CD4-positive, alpha-beta T cell (primary cell): ENCODE measurements at regions not wholly inside any gene's neighbourhood (a gene's known extent, or its start where the extent isn't known, plus 50 kb on each side); places are given as distances from the start of the nearest gene placed in this dataset.
"Not testable (repeated sequence)": the region's sequence is repeated elsewhere in the genome, so short reads cannot be mapped to it uniquely, and the experiment has no call there.

Experiments
- ATAC-seq: fragments of 200-7000 bp; cut with Tn5 transposase; one replicate; pipeline ENCODE4 v1.10.0; 2022; ENCODE audit warnings: mild to moderate bottlenecking; ENCODE audit not compliant: poor library complexity
- CTCF ChIA-PET: fragments of 350-600 bp; sonication (Branson Sonifier 250); formaldehyde crosslinking; loops from one replicate; lab custom pipeline; 2021; ENCODE audit warnings: antibody characterized with exemption, inconsistent platforms; lab: Charles Lee
- POLR2A ChIA-PET: fragments of 350-600 bp; sonication (Branson Sonifier 250); formaldehyde crosslinking; loops from one replicate; lab custom pipeline; 2021; ENCODE audit warnings: antibody characterized with exemption, inconsistent platforms; lab: Charles Lee
- DNase-seq, 14 experiments: peaks; one replicate each; pipeline ENCODE4 v3.0.0-alpha.2; 2013 to 2020; ENCODE audit warnings: mixed read lengths in 2 of 14
- H3K27ac ChIP-seq, 2 donors: one replicate each; pipeline versions ENCODE4 v1.5.1 to v1.7.0; 2013; ENCODE audit warnings: low read length in 2 of 2, low read depth in 1 of 2, mild to moderate bottlenecking in 1 of 2
- H3K27me3 ChIP-seq, 2 experiments: 1 replicate in 1 of 2; 2 replicates in 1 of 2; pipeline versions ENCODE4 v1.6.1 to v1.7.0; 2013; ENCODE audit warnings: low read length in 2 of 2, control low read depth in 1 of 2, mild to moderate bottlenecking in 1 of 2, moderate library complexity in 1 of 2; ENCODE audit not compliant: insufficient read depth in 2 of 2, control insufficient read depth in 1 of 2
- H3K36me3 ChIP-seq: one replicate; pipeline ENCODE4 v1.6.1; 2013; ENCODE audit warnings: low read length, control low read depth; ENCODE audit not compliant: insufficient read depth
- H3K4me1 ChIP-seq: one replicate; pipeline ENCODE4 v1.6.1; 2013; ENCODE audit warnings: low read length, control low read depth; ENCODE audit not compliant: insufficient read depth
- H3K4me3 ChIP-seq: one replicate; pipeline ENCODE4 v1.5.1; 2013; ENCODE audit warnings: mild to moderate bottlenecking, low read length, moderate library complexity
- H3K9me3 ChIP-seq, 2 experiments: 1 replicate in 1 of 2; 2 replicates in 1 of 2; pipeline versions ENCODE4 v1.6.1 to v1.7.0; 2013; ENCODE audit warnings: low read length in 2 of 2, mild to moderate bottlenecking in 2 of 2, control low read depth in 1 of 2, moderate library complexity in 1 of 2; ENCODE audit not compliant: control insufficient read depth in 1 of 2, insufficient read depth in 1 of 2
- H3K27ac Mint-ChIP-seq: one replicate; pipeline ENCODE4 v1.8.0; 2020; ENCODE audit warnings: mixed read lengths
- H3K27me3 Mint-ChIP-seq: one replicate; pipeline ENCODE4 v1.8.0; 2021; ENCODE audit warnings: mixed read lengths
- H3K36me3 Mint-ChIP-seq: one replicate; pipeline ENCODE4 v1.8.0; 2021; ENCODE audit warnings: low read depth, mixed read lengths
- H3K4me1 Mint-ChIP-seq: one replicate; pipeline ENCODE4 v1.8.0; 2021; ENCODE audit warnings: low read depth, mixed read lengths
- H3K4me3 Mint-ChIP-seq: one replicate; pipeline ENCODE4 v1.8.0; 2020; ENCODE audit warnings: mild to moderate bottlenecking, mixed read lengths
- H3K9me3 Mint-ChIP-seq: one replicate; pipeline ENCODE4 v1.8.0; 2020; ENCODE audit warnings: mixed read lengths
- intact Hi-C, 2 experiments: fragments of 100-400 bp; cut with DNase I in 1 of 2; cut with micrococcal nuclease in 1 of 2; formaldehyde crosslinking; loops; one replicate each; pipeline versions ENCODE4 v1.15.1 to v1.9.0; 2023 to 2025; cut with DNase I, micrococcal nuclease

GRCh38 chr21:27872411-27872810, 905.5 kb upstream of the ADAMTS5 start:
- ATAC-seq, H3K4me3 ChIP-seq, H3K27me3 Mint-ChIP-seq, DNase-seq, H3K9me3 ChIP-seq, H3K27me3 ChIP-seq, H3K36me3 ChIP-seq, H3K27ac Mint-ChIP-seq, H3K4me1 Mint-ChIP-seq, H3K4me1 ChIP-seq, H3K4me3 Mint-ChIP-seq, H3K9me3 Mint-ChIP-seq, intact Hi-C loops, H3K27ac ChIP-seq, POLR2A ChIA-PET, CTCF ChIA-PET, H3K36me3 Mint-ChIP-seq: not testable (repeated sequence)

DNA sequence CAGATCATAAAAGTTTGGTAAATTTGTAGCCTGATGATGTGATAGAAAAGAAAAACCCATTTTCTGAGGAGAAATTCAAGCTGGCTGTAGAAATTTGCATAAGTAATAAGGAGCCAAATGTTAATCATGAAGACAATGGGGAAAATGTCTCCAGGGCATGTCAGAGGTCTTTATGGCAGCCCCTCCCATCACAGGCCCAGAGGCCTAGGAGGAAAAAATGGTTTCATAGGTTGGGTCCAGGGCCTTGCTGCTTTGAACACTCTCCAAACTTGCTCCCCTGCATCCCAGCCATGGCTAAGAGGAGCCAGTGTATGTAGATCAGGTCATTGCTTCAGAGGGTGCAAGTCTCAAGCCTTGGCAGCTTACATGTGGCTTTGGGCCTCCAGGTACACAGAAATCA, 903.9 kb upstream of the ADAMTS5 start:
- H3K4me3 Mint-ChIP-seq, POLR2A ChIA-PET, H3K9me3 Mint-ChIP-seq, H3K27me3 Mint-ChIP-seq, DNase-seq, H3K36me3 Mint-ChIP-seq, H3K9me3 ChIP-seq, intact Hi-C loops, CTCF ChIA-PET, H3K4me1 Mint-ChIP-seq, ATAC-seq, H3K4me1 ChIP-seq, H3K4me3 ChIP-seq, H3K27ac Mint-ChIP-seq, H3K36me3 ChIP-seq, H3K27me3 ChIP-seq, H3K27ac ChIP-seq: not testable (repeated sequence)

GRCh38 chr21:27860314-27860955, 893.5 kb upstream of the ADAMTS5 start:
- H3K4me3 ChIP-seq, H3K4me1 Mint-ChIP-seq, H3K36me3 Mint-ChIP-seq, H3K27me3 Mint-ChIP-seq, DNase-seq, CTCF ChIA-PET, H3K9me3 Mint-ChIP-seq, H3K4me1 ChIP-seq, intact Hi-C loops, H3K27ac Mint-ChIP-seq, H3K27me3 ChIP-seq, POLR2A ChIA-PET, H3K9me3 ChIP-seq, H3K36me3 ChIP-seq, H3K4me3 Mint-ChIP-seq, ATAC-seq, H3K27ac ChIP-seq: not testable (repeated sequence)

DNA sequence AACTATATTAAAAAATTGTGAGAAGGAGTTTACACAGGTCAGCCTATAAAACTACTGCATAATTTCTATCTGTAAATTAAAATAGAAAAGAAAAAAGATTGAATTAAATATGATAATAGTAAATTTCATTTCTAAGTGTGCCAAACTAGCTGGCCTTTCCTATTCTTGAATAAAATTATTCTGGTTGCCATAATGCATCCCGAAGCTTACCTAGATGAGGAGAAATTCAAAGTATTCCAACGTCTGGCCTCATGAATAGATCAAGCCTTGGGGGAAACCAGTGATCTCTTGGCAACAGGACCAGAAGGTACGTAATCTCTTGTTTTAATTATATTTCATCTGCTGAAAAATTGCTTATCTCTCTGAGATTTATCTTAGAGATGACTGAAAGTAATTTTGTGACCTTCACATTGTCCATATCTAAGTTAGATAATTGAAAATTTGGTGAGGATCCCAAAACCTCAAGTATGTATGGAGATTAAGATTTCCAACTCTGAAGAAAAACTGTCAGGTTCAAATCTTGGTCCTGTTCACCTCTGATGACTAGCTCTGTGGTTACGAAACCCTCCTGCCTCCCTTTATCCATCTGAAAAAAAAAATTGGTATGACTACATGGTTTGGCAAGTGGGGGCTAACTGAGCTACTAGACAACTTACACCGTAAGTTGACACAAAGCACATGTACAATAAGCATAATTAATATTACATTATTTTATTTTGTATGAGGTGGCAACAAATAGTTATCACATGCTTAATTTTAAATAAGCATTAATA, 891.4 kb upstream of the ADAMTS5 start:
- CTCF ChIA-PET, H3K36me3 Mint-ChIP-seq, H3K27me3 Mint-ChIP-seq, H3K4me1 Mint-ChIP-seq, ATAC-seq, H3K27ac Mint-ChIP-seq, H3K36me3 ChIP-seq, H3K4me3 ChIP-seq, H3K27ac ChIP-seq, H3K27me3 ChIP-seq, H3K4me1 ChIP-seq, H3K9me3 Mint-ChIP-seq, intact Hi-C loops, H3K4me3 Mint-ChIP-seq, H3K9me3 ChIP-seq, POLR2A ChIA-PET, DNase-seq: not testable (repeated sequence)

DNA sequence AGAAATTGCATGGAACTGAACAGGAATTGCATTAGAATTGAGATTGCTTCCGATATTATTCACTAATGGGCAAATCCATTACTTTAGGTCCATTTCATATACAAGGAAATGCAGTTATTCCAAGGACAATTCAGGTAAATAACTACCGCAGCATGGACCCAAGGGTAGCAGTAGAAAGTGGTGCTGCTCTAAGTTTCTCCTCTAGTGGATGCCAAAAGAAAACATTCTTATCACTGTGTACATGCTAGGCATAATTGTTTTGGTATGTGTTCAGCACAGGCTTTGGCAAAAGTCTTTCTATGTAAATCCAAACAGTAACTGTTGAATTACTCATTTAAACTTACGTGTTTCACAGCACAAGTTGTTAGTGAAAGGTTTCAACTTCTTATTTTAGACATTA, 890.1 kb upstream of the ADAMTS5 start:
- POLR2A ChIA-PET, H3K27ac Mint-ChIP-seq, intact Hi-C loops, CTCF ChIA-PET, H3K4me3 Mint-ChIP-seq, ATAC-seq, H3K9me3 Mint-ChIP-seq, H3K4me3 ChIP-seq, H3K36me3 ChIP-seq, H3K27me3 ChIP-seq, DNase-seq, H3K9me3 ChIP-seq, H3K27ac ChIP-seq, H3K27me3 Mint-ChIP-seq, H3K4me1 ChIP-seq, H3K36me3 Mint-ChIP-seq, H3K4me1 Mint-ChIP-seq: not testable (repeated sequence)
